Spleen (tissue), 7 donors: ENCODE measurements at regions not wholly inside any gene's neighbourhood (a gene's known extent, or its start where the extent isn't known, plus 50 kb on each side); places are given as distances from the start of the nearest gene placed in this dataset.

Experiments used
- CTCF ChIP-seq, 11 experiments: fragments of 200-600 bp in 7 of 11; fragments of 450-650 bp in 4 of 11; sonication (generic) in 4 of 11; IDR thresholded peaks in 8 of 11; conservative IDR thresholded peaks in 3 of 11; 1 replicate in 7 of 11; 2 replicates in 4 of 11; pipeline versions ENCODE4 v1.4.0 to v1.8.0; 2016 to 2021; ENCODE audit warnings: antibody characterized with exemption in 11 of 11, inconsistent platforms in 4 of 11, mild to moderate bottlenecking in 1 of 11
- POLR2A ChIP-seq, 3 donors: fragments of 450-650 bp; IDR thresholded peaks; one replicate each; pipeline ENCODE4 v1.5.1; 2017; ENCODE audit warnings: antibody characterized with exemption in 3 of 3, mild to moderate bottlenecking in 1 of 3
- POLR2AphosphoS5 ChIP-seq, 3 donors: sonication (generic); formaldehyde crosslinking; IDR thresholded peaks; one replicate each; pipeline ENCODE4 v1.5.1; 2017; ENCODE audit warnings: antibody characterized with exemption in 3 of 3
- donor health status: DM: no; HTN: no; CAD: no; lungs with moderate emphysema.
- donor health status: DM: no; HTN: no; CAD: no.
- donor health status: DM: no; HTN: no; CAD: no.

GRCh38 chr17:71936977-71937376, 183.8 kb upstream of the SOX9 start:
- TF ChIP-seq CTCF (IDR thresholded peaks at IDR 0.05 in 8 of 11, conservative IDR thresholded peaks at IDR 0.05 in 3 of 11) = no peak
- TF ChIP-seq POLR2A (IDR thresholded peaks at IDR 0.05) = no peak
- no peak for TF ChIP-seq POLR2AphosphoS5 (IDR thresholded peaks at IDR 0.05)
